GM10266 (cell line): ENCODE measurements at regions not wholly inside any gene's neighbourhood (a gene's known extent, or its start where the extent isn't known, plus 50 kb on each side); places are given as distances from the start of the nearest gene placed in this dataset.

Experiments used
- DNase-seq: peaks from one replicate; pipeline ENCODE4 v3.0.0; 2012; ENCODE audit errors: extremely low spot score
- CTCF ChIP-seq: IDR thresholded peaks from 2 replicates; pipeline ENCODE4 v1.5.1; 2012; ENCODE audit warnings: mild to moderate bottlenecking, low read depth; ENCODE audit not compliant: control insufficient read depth, insufficient read depth; ENCODE audit errors: missing control alignments

GRCh38 chr11:28833670-28834069 lies 725.5 kb downstream of the METTL15 start:
- no peak for DNase-seq
- TF ChIP-seq CTCF: no peak

GRCh38 chr11:28833169-28833568 lies 725.0 kb downstream of the METTL15 start:
- TF ChIP-seq CTCF: no peak
- DNase-seq: no peak

GRCh38 chr11:28826807-28827206 lies 718.6 kb downstream of the METTL15 start:
- no peak for TF ChIP-seq CTCF
- DNase-seq: no peak

- DNase-seq: no peak
- TF ChIP-seq CTCF: no peak
Observed at GRCh38 chr11:28822576-28822975, 714.4 kb downstream of the METTL15 start.

- TF ChIP-seq CTCF: no peak
- no peak for DNase-seq
Observed at GRCh38 chr11:28820296-28820989, 712.3 kb downstream of the METTL15 start.

GRCh38 chr11:28819741-28820140 lies 711.6 kb downstream of the METTL15 start:
- no peak for TF ChIP-seq CTCF
- DNase-seq: no peak

GRCh38 chr11:28815110-28815509 lies 706.9 kb downstream of the METTL15 start:
- TF ChIP-seq CTCF: no peak
- DNase-seq: no peak
